HepG2 (cell line): ENCODE measurements at regions not wholly inside any gene's neighbourhood (a gene's known extent, or its start where the extent isn't known, plus 50 kb on each side); places are given as distances from the start of the nearest gene placed in this dataset.
"Not testable (repeated sequence)": the region's sequence is repeated elsewhere in the genome, so short reads cannot be mapped to it uniquely, and the experiment has no call there.

Experiments
- ATAC-seq: fragments of 200-7000 bp; cut with Tn5 transposase; 3 replicates; pipeline ENCODE4 v1.9.1; 2020; ENCODE audit warnings: mild to moderate bottlenecking, moderate library complexity
- BruUV-seq: library from RNA; stranded (reverse); fragments of 400-500 nt; replicated peaks from 2 replicates; lab custom pipeline; 2021; lab: Mats Ljungman, UMichigan
- CTCF ChIA-PET: fragments of 300-600 bp; formaldehyde crosslinking; extraction: SDS; loops from one replicate; lab custom pipeline; 2021; ENCODE audit warnings: low total read pairs, inconsistent platforms, low intra/inter-chr PET ratio; lab: Yijun Ruan, JAX
- POLR2A ChIA-PET: fragments of 350-600 bp; sonication (Branson Sonifier 250); formaldehyde crosslinking; loops from one replicate; lab custom pipeline; 2020; ENCODE audit warnings: antibody characterized with exemption, inconsistent platforms; lab: Yijun Ruan, JAX
- DNase-seq: peaks from one replicate; pipeline ENCODE4 v3.0.0-alpha.2; 2015; ENCODE audit warnings: low spot score
- FAIRE-seq: peaks from 3 replicates; lab custom pipeline; 2011; peaks lifted over from hg19 to GRCh38; lab: Jason Lieb, UNC
- H2AFZ ChIP-seq: one replicate; pipeline ENCODE4 v1.6.1; 2011; ENCODE audit warnings: low read length, inconsistent platforms
- H3K27ac ChIP-seq: fragments of 300-600 bp; 3 replicates; pipeline ENCODE4 v1.8.0; 2011; ENCODE audit warnings: mixed run types, mild to moderate bottlenecking, mixed read lengths, low read length, inconsistent platforms; ENCODE audit not compliant: insufficient read depth; ENCODE audit errors: extremely low read length
- H3K27me3 ChIP-seq, 2 experiments: fragments of 200-600 bp in 1 of 2; 2 replicates in 1 of 2; 3 replicates in 1 of 2; pipeline versions ENCODE4 v1.6.0 to v1.8.0; 2011; ENCODE audit warnings: low read length in 2 of 2, mild to moderate bottlenecking in 2 of 2, moderate library complexity in 2 of 2, inconsistent platforms in 1 of 2; ENCODE audit not compliant: insufficient read depth in 2 of 2, control insufficient read depth in 1 of 2
- H3K36me3 ChIP-seq, 2 experiments: fragments of 200-600 bp in 1 of 2; replicated peaks in 1 of 2; 2 replicates in 1 of 2; 3 replicates in 1 of 2; pipeline versions ENCODE4 v1.5.1 to v1.8.0; 2011; ENCODE audit warnings: low read length in 2 of 2, inconsistent platforms in 1 of 2; ENCODE audit not compliant: insufficient read depth in 2 of 2, control insufficient read depth in 1 of 2
- H3K4me1 ChIP-seq: 2 replicates; pipeline ENCODE4 v1.5.1; 2012; ENCODE audit warnings: low read length, inconsistent platforms; ENCODE audit not compliant: insufficient read depth
- H3K4me2 ChIP-seq: 2 replicates; pipeline ENCODE4 v1.6.0; 2011; ENCODE audit warnings: low read depth, low read length, inconsistent platforms
- H3K4me3 ChIP-seq, 3 experiments: fragments of 200-600 bp in 1 of 3; sonication (generic), shearing (Covaris generic) in 1 of 3; replicated peaks in 1 of 3; 2 replicates each; pipeline ENCODE4 v1.5.1; 2011 to 2016; ENCODE audit warnings: low read length in 3 of 3, inconsistent platforms in 2 of 3, low read depth in 2 of 3, mild to moderate bottlenecking in 2 of 3, control low read depth in 1 of 3, mixed read lengths in 1 of 3; ENCODE audit not compliant: insufficient read depth in 1 of 3
- H3K79me2 ChIP-seq: one replicate; pipeline ENCODE4 v1.6.1; 2011; ENCODE audit warnings: low read length, inconsistent platforms; ENCODE audit not compliant: insufficient read depth
- H3K9ac ChIP-seq: 2 replicates; pipeline ENCODE4 v1.6.0; 2011; ENCODE audit warnings: mild to moderate bottlenecking, low read depth, low read length, inconsistent platforms; ENCODE audit not compliant: insufficient read depth
- H3K9me3 ChIP-seq: 2 replicates; pipeline ENCODE4 v1.5.1; 2012; ENCODE audit warnings: mild to moderate bottlenecking, low read length
- H4K20me1 ChIP-seq: 2 replicates; pipeline ENCODE4 v1.6.0; 2011; ENCODE audit warnings: inconsistent platforms, mild to moderate bottlenecking, low read length, moderate library complexity; ENCODE audit not compliant: insufficient read depth
- WGBS: methylation state at CpG from one replicate; pipeline ENCODE4 v1.1.6; 2017; ENCODE audit warnings: low lambda C conversion rate; 5-methylcytosine and 5-hydroxymethylcytosine counted together
- in situ Hi-C: cut with HindIII; loops from 2 replicates; pipeline ENCODE4 v1.10.0; 2017; ENCODE audit warnings: low pct_unique_long_range_greater_than_20kb; ENCODE audit not compliant: extremely low pct_ligation_motif_present
- intact Hi-C: fragments of 100-400 bp; cut with micrococcal nuclease; formaldehyde crosslinking; loops from one replicate; pipeline ENCODE4 v1.10.0; 2022; ENCODE audit not compliant: unreplicated experiment

DNA sequence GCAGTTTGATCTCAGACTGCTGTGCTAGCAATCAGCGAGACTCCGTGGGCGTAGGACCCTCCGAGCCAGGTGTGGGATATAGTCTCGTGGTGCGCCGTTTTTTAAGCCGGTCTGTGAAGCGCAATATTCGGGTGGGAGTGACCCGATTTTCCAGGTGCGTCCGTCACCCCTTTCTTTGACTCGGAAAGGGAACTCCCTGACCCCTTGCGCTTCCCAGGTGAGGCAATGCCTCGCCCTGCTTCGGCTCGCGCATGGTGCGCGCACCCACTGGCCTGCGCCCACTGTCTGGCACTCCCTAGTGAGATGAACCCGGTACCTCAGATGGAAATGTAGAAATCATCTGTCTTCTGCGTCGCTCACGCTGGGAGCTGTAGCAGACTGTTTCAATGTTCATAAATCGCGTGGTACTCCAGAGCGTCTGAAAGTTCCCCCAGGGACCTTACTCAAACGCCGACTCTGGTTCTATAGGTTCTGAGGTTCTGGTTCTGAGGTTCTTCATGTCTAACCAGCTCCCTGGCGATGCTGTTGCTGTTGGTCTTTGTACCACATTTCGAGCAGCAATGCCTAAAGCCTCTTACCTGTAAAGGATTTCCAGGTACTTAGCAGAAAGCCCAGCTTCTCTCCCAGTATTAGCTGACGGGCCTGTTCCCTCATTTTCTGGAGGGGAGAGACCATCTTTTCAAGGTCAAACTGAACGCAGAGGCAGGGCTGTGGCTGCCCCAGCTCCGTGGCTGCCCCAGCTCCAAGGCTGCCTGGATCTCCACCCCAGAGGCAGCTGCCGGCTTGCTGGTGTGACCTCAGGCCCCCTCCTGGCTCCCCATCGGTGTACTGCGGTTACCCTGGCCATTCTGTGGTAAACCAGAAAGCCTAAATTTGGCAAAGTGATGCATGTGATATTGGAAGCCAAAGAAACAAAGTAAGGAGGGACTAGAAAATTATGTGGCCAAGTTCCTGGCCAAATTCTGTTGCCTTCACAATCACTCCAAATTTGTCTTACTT is 207.9 kb downstream of the RAB11FIP2 start:
- H3K27me3 ChIP-seq, H3K9ac ChIP-seq, DNase-seq, H3K4me3 ChIP-seq, H3K4me2 ChIP-seq, H2AFZ ChIP-seq, BruUV-seq, H4K20me1 ChIP-seq, H3K36me3 ChIP-seq, intact Hi-C loops, POLR2A ChIA-PET, in situ Hi-C loops, CTCF ChIA-PET, H3K79me2 ChIP-seq, H3K9me3 ChIP-seq, H3K27ac ChIP-seq, H3K4me1 ChIP-seq, FAIRE-seq: not testable (repeated sequence)
- peak; percentile 38; the same call in 1 of the 3 replicates for ATAC-seq
- 46% methylated on average over 12 of the region's 39 CpGs for whole genome bisulfite sequencing

DNA sequence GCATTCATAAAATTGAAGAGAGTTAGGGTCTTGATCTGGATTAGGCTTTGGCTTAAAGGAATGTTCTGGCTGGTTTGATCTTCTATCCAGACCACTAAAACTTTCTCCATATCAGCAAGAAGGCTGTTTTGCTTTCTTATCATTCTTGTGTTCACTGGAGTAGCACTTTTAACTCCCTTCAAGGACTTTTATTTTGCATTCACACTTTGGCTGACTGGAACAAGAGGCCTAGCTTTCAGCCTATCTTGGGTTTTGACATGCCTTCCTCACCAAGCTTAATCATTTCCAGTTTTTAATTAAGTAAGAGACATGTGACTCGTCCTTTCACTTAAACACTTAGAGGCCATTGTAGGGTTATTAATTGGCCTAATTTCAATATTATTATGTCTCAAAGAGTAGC is 190.3 kb downstream of the RAB11FIP2 start:
- H3K4me3 ChIP-seq, H3K4me2 ChIP-seq, H3K27me3 ChIP-seq, H3K9me3 ChIP-seq, intact Hi-C loops, POLR2A ChIA-PET, H3K9ac ChIP-seq, H3K36me3 ChIP-seq, in situ Hi-C loops, H3K27ac ChIP-seq, FAIRE-seq, CTCF ChIA-PET, DNase-seq, ATAC-seq, H3K4me1 ChIP-seq, H3K79me2 ChIP-seq, H2AFZ ChIP-seq, H4K20me1 ChIP-seq, BruUV-seq: not testable (repeated sequence)
- 0% methylated on average over 1 of the region's 1 CpG for WGBS
